MM.1S (cell line): ENCODE measurements at regions not wholly inside any gene's neighbourhood (a gene's known extent, or its start where the extent isn't known, plus 50 kb on each side); places are given as distances from the start of the nearest gene placed in this dataset.

ENCODE experiments used
- CTCF ChIP-seq: fragments of 300-600 bp; sonication (generic); IDR thresholded peaks from 2 replicates; pipeline ENCODE4 v1.5.1; 2016; ENCODE audit warnings: antibody characterized with exemption, low read length, mixed read lengths
- EZH2 ChIP-seq: fragments of 300-600 bp; sonication (generic); optimal IDR thresholded peaks from 2 replicates; pipeline ENCODE3; 2017; ENCODE audit warnings: low read depth, mild to moderate bottlenecking, antibody characterized with exemption, low read length, mixed read lengths
- EZH2phosphoT487 ChIP-seq: fragments of 300-600 bp; sonication (generic); IDR thresholded peaks from 2 replicates; pipeline ENCODE4 v1.6.1; 2018; ENCODE audit warnings: antibody characterized with exemption, low read length

GRCh38 chr6:81937296-81937937, 184.9 kb upstream of the TENT5A start:
- TF ChIP-seq CTCF (no peak), EZH2 (no peak), EZH2phosphoT487 (no peak)
